ENCODE measurements at regions not wholly inside any gene's neighbourhood (a gene's known extent, or its start where the extent isn't known, plus 50 kb on each side); places are given as distances from the start of the nearest gene placed in this dataset.

- no peak for TF ChIP-seq RXRA (CRISPR knock-in tag; IDR thresholded peaks at IDR 0.05)
- TF ChIP-seq NR2F2 (IDR thresholded peaks at IDR 0.05; ENCODE audit: borderline replicate concordance, low read depth), result no peak
- TF ChIP-seq ESRRA (CRISPR knock-in tag; IDR thresholded peaks at IDR 0.05; ENCODE audit: low read depth), result no peak
- no peak for TF ChIP-seq CHD4 (IDR thresholded peaks at IDR 0.05; ENCODE audit: borderline replicate concordance, low read length)
- TF ChIP-seq ZNF747 (CRISPR knock-in tag; IDR thresholded peaks at IDR 0.05; ENCODE audit: borderline replicate concordance), result no peak
- no peak for TF ChIP-seq ZBTB8A (CRISPR knock-in tag; IDR thresholded peaks at IDR 0.05; ENCODE audit: borderline replicate concordance, low read depth)
- TF ChIP-seq EP300 (IDR thresholded peaks at IDR 0.05; ENCODE audit: low read depth in 2 of 2, low read length in 2 of 2), result no peak
- no peak for TF ChIP-seq EP300 (CRISPR knock-in tag; IDR thresholded peaks at IDR 0.05; ENCODE audit: borderline replicate concordance)
- no peak for TF ChIP-seq PBX3 (CRISPR knock-in tag; IDR thresholded peaks at IDR 0.05; ENCODE audit: borderline replicate concordance)
Measured at GRCh38 chr5:23305055-23305454, 202.4 kb upstream of the PRDM9 start.

Data from HepG2 (cell line).